Mesodermal cell (in vitro differentiated cells): ENCODE measurements at regions not wholly inside any gene's neighbourhood (a gene's known extent, or its start where the extent isn't known, plus 50 kb on each side); places are given as distances from the start of the nearest gene placed in this dataset.

Experiments used
- H3K27ac ChIP-seq: 2 replicates; pipeline ENCODE4 v1.7.0; 2013; ENCODE audit warnings: mild to moderate bottlenecking, low read depth, low read length, moderate library complexity; ENCODE audit not compliant: severe bottlenecking
- H3K36me3 ChIP-seq: 2 replicates; pipeline ENCODE4 v1.7.1; 2013; ENCODE audit warnings: mild to moderate bottlenecking, low read length, moderate library complexity; ENCODE audit not compliant: control insufficient read depth, insufficient read depth
- H3K4me1 ChIP-seq: one replicate; pipeline ENCODE4 v1.7.1; 2013; ENCODE audit warnings: mild to moderate bottlenecking, low read length; ENCODE audit not compliant: insufficient read depth, control insufficient read depth, poor library complexity, severe bottlenecking
- H3K4me3 ChIP-seq: 2 replicates; pipeline ENCODE4 v1.7.0; 2013; ENCODE audit warnings: low read length, control low read depth, mild to moderate bottlenecking; ENCODE audit not compliant: insufficient read depth, poor library complexity, severe bottlenecking; ENCODE audit errors: extremely low read depth
- H3K9me3 ChIP-seq: 2 replicates; pipeline ENCODE4 v1.7.1; 2013; ENCODE audit warnings: mild to moderate bottlenecking, low read length, moderate library complexity; ENCODE audit not compliant: control insufficient read depth
- WGBS, 2 experiments: methylation state at CpG; one replicate each; pipeline ENCODE4 v1.1.5; 2013; ENCODE audit warnings: missing lambda C conversion rate in 2 of 2; ENCODE audit not compliant: insufficient coverage in 2 of 2; 5-methylcytosine and 5-hydroxymethylcytosine counted together

- no peak overlapping the region for H3K27ac ChIP-seq
- no peak overlapping the region for H3K4me3 ChIP-seq
- H3K36me3 ChIP-seq = no peaks in the 10 kb centered on the region
- no CpG with 5 or more reads among the region's 1 CpG for WGBS, 2 experiments
- H3K4me1 ChIP-seq = no peaks in the 10 kb centered on the region
- H3K9me3 ChIP-seq = no peaks in the 10 kb centered on the region
Observed at GRCh38 chr3:175911937-175912336, 1052.8 kb downstream of the NAALADL2 start.

- no peaks in the 10 kb centered on the region for H3K36me3 ChIP-seq
- no peak overlapping the region for H3K4me3 ChIP-seq
- 100% methylated on average over 1 of the region's 1 CpG for WGBS, 2 experiments
- no peaks in the 10 kb centered on the region for H3K4me1 ChIP-seq
- no peak overlapping the region for H3K27ac ChIP-seq
- H3K9me3 ChIP-seq = no peaks in the 10 kb centered on the region
Observed at GRCh38 chr3:175902226-175902625, 1043.1 kb downstream of the NAALADL2 start.

- Histone ChIP-seq H3K4me3 (no peak overlapping the region), H3K4me1 (no peaks in the 10 kb centered on the region), H3K9me3 (no peaks in the 10 kb centered on the region), H3K27ac (no peak overlapping the region), H3K36me3 (no peaks in the 10 kb centered on the region)
- 100% methylated on average over 1 to 2 of the region's 2 CpGs for WGBS, 2 experiments
Observed at GRCh38 chr3:175898194-175898593, 1039.1 kb downstream of the NAALADL2 start.

DNA sequence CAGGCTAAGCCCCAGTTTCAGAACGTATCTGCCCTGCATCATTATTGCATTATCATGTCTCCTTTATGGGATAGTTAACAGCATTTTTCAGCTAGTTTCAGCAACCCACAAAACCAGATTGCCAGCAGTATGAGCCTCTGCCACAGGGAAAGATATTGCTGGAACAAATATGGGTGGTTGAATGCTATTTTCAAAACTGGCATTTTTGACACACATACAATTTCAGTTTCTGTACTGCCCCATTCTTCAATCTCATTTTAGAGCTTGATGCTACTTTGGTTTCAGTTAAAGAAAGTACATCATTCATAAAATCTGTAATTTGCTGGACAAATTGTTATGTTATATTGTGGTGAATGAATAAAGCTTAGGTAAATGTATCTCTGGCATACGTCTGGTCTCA lies 1037.5 kb downstream of the NAALADL2 start:
- Histone ChIP-seq H3K9me3 (no peaks in the 10 kb centered on the region), H3K4me1 (no peaks in the 10 kb centered on the region), H3K4me3 (no peak overlapping the region), H3K36me3 (no peaks in the 10 kb centered on the region), H3K27ac (no peak overlapping the region)
- 100% methylated on average over 1 of the region's 2 CpGs for WGBS, 2 experiments

- H3K4me1 ChIP-seq = no peaks in the 10 kb centered on the region
- no peaks in the 10 kb centered on the region for H3K36me3 ChIP-seq
- no peaks in the 10 kb centered on the region for H3K9me3 ChIP-seq
- no peak overlapping the region for H3K27ac ChIP-seq
- WGBS, 2 experiments = no CpG with 5 or more reads among the region's 1 CpG
- H3K4me3 ChIP-seq = no peak overlapping the region
Observed at GRCh38 chr3:175895731-175896130, 1036.6 kb downstream of the NAALADL2 start.

GRCh38 chr3:175893566-175893965 lies 1034.4 kb downstream of the NAALADL2 start:
- Histone ChIP-seq H3K9me3 (no peaks in the 10 kb centered on the region), H3K4me3 (no peak overlapping the region), H3K4me1 (no peaks in the 10 kb centered on the region), H3K27ac (no peak overlapping the region), H3K36me3 (no peaks in the 10 kb centered on the region)
- WGBS, 2 experiments = 88 to 100% methylated on average over 3 to 4 of the region's 5 CpGs

GRCh38 chr3:175890066-175890465 lies 1030.9 kb downstream of the NAALADL2 start:
- H3K4me3 ChIP-seq = no peak overlapping the region
- no CpG with 5 or more reads among the region's 4 CpGs for WGBS, 2 experiments
- no peaks in the 10 kb centered on the region for H3K36me3 ChIP-seq
- no peaks in the 10 kb centered on the region for H3K4me1 ChIP-seq
- no peak overlapping the region for H3K27ac ChIP-seq
- no peaks in the 10 kb centered on the region for H3K9me3 ChIP-seq

DNA sequence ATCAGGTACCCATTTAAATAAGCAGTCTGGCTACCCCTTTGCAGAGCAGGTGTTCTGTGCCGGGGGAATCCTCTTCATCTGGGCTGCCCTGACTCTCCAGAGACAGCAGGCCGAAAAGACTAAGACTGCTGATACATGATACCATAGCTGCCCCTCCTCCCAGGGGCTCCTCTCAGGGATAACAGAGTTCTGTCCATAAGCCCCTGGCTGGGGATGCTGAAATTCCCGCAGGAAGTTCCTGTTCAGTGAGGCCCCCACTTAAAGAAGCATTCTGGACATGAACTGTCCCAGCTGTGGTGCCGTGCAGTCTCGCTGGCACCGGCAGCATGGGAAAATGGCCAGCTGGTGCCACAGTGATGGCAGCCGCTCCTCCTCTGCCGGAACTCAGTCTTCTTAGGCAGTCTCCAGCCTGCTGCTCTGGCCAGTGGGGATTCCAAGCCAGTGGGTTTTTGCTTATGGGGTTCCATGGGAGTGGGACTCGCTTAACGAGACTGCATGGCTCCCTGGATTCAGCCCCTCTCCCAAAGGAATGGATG lies 1026.2 kb downstream of the NAALADL2 start:
- H3K36me3 ChIP-seq = no peaks in the 10 kb centered on the region
- H3K4me1 ChIP-seq = no peaks in the 10 kb centered on the region
- H3K9me3 ChIP-seq = no peaks in the 10 kb centered on the region
- H3K27ac ChIP-seq = no peak overlapping the region
- H3K4me3 ChIP-seq = no peak overlapping the region
- WGBS, 2 experiments = 94 to 95% methylated on average over 7 to 10 of the region's 10 CpGs

DNA sequence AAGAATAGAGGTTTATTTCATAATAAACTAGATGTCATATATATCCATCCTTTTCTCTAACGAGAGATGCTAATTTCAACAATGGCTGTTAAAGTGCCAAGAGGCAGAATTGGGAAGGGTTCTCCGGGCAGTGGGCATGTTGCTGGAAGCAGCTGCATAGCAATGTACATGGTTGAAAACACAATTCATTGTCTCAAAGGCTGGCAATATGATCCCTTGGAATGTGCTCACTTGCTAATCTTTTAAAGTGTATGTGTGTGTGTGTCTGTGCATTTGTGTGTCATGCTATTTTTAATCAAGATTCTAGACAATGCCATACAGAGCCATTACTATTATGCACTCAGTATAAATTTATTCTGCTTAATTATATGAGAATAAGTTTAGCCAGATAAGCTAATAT lies 1020.3 kb downstream of the NAALADL2 start:
- WGBS, 2 experiments = 100% methylated on average over 1 to 2 of the region's 2 CpGs
- no peak overlapping the region for H3K27ac ChIP-seq
- H3K36me3 ChIP-seq = no peaks in the 10 kb centered on the region

GRCh38 chr3:175869404-175869803 lies 1010.3 kb downstream of the NAALADL2 start:
- WGBS, 2 experiments = no CpG with 5 or more reads among the region's 1 CpG
- Histone ChIP-seq H3K9me3 (no peaks in the 10 kb centered on the region), H3K27ac (no peak overlapping the region), H3K4me1 (no peaks in the 10 kb centered on the region), H3K4me3 (no peak overlapping the region), H3K36me3 (no peaks in the 10 kb centered on the region)

More for the DNA sequence above, 1020.3 kb downstream of the NAALADL2 start:
- no peak overlapping the region for H3K4me3 ChIP-seq
- H3K9me3 ChIP-seq = no peaks in the 10 kb centered on the region
- H3K4me1 ChIP-seq = no peaks in the 10 kb centered on the region

DNA sequence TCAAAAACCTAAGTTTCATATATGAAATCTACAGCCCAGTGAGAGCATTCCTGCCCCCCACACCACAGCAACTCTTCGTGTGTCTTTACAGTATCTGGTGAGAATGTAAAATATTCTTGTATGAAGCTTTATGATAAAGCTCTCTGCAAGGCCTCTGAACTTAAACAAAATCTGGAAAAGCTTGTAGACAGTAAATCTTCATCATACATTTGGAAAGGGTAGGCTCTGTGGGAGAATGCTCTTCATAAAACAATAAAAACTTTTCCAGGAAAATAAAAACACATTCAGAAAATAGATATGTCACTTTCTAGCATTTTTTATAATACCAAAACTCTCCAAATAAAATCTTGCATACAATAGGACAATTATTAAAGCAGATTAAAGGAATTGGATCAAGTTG lies 1009.5 kb downstream of the NAALADL2 start:
- no CpG with 5 or more reads among the region's 1 CpG for WGBS, 2 experiments
- no peak overlapping the region for H3K4me3 ChIP-seq
- H3K9me3 ChIP-seq = no peaks in the 10 kb centered on the region
- H3K4me1 ChIP-seq = no peaks in the 10 kb centered on the region
- H3K27ac ChIP-seq = no peak overlapping the region
- H3K36me3 ChIP-seq = no peaks in the 10 kb centered on the region
